HepG2 (cell line): ENCODE measurements at regions not wholly inside any gene's neighbourhood (a gene's known extent, or its start where the extent isn't known, plus 50 kb on each side); places are given as distances from the start of the nearest gene placed in this dataset.

Experiments used
- ATAC-seq: fragments of 200-7000 bp; cut with Tn5 transposase; 3 replicates; pipeline ENCODE4 v1.9.1; 2020; ENCODE audit warnings: mild to moderate bottlenecking, moderate library complexity
- BruUV-seq: library from RNA; stranded (reverse); fragments of 400-500 nt; replicated peaks from 2 replicates; lab custom pipeline; 2021; lab: Mats Ljungman, UMichigan
- CTCF ChIA-PET: fragments of 300-600 bp; formaldehyde crosslinking; extraction: SDS; loops from one replicate; lab custom pipeline; 2021; ENCODE audit warnings: low total read pairs, inconsistent platforms, low intra/inter-chr PET ratio; lab: Yijun Ruan, JAX
- POLR2A ChIA-PET: fragments of 350-600 bp; sonication (Branson Sonifier 250); formaldehyde crosslinking; loops from one replicate; lab custom pipeline; 2020; ENCODE audit warnings: antibody characterized with exemption, inconsistent platforms; lab: Yijun Ruan, JAX
- DNase-seq: peaks from one replicate; pipeline ENCODE4 v3.0.0-alpha.2; 2015; ENCODE audit warnings: low spot score
- FAIRE-seq: peaks from 3 replicates; lab custom pipeline; 2011; peaks lifted over from hg19 to GRCh38; lab: Jason Lieb, UNC
- H2AFZ ChIP-seq: one replicate; pipeline ENCODE4 v1.6.1; 2011; ENCODE audit warnings: low read length, inconsistent platforms
- H3K27ac ChIP-seq: fragments of 300-600 bp; 3 replicates; pipeline ENCODE4 v1.8.0; 2011; ENCODE audit warnings: mixed run types, mild to moderate bottlenecking, mixed read lengths, low read length, inconsistent platforms; ENCODE audit not compliant: insufficient read depth; ENCODE audit errors: extremely low read length
- H3K27me3 ChIP-seq, 2 experiments: fragments of 200-600 bp in 1 of 2; 2 replicates in 1 of 2; 3 replicates in 1 of 2; pipeline versions ENCODE4 v1.6.0 to v1.8.0; 2011; ENCODE audit warnings: low read length in 2 of 2, mild to moderate bottlenecking in 2 of 2, moderate library complexity in 2 of 2, inconsistent platforms in 1 of 2; ENCODE audit not compliant: insufficient read depth in 2 of 2, control insufficient read depth in 1 of 2
- H3K36me3 ChIP-seq, 2 experiments: fragments of 200-600 bp in 1 of 2; replicated peaks in 1 of 2; 2 replicates in 1 of 2; 3 replicates in 1 of 2; pipeline versions ENCODE4 v1.5.1 to v1.8.0; 2011; ENCODE audit warnings: low read length in 2 of 2, inconsistent platforms in 1 of 2; ENCODE audit not compliant: insufficient read depth in 2 of 2, control insufficient read depth in 1 of 2
- H3K4me1 ChIP-seq: 2 replicates; pipeline ENCODE4 v1.5.1; 2012; ENCODE audit warnings: low read length, inconsistent platforms; ENCODE audit not compliant: insufficient read depth
- H3K4me2 ChIP-seq: 2 replicates; pipeline ENCODE4 v1.6.0; 2011; ENCODE audit warnings: low read depth, low read length, inconsistent platforms
- H3K4me3 ChIP-seq, 3 experiments: fragments of 200-600 bp in 1 of 3; sonication (generic), shearing (Covaris generic) in 1 of 3; replicated peaks in 1 of 3; 2 replicates each; pipeline ENCODE4 v1.5.1; 2011 to 2016; ENCODE audit warnings: low read length in 3 of 3, inconsistent platforms in 2 of 3, low read depth in 2 of 3, mild to moderate bottlenecking in 2 of 3, control low read depth in 1 of 3, mixed read lengths in 1 of 3; ENCODE audit not compliant: insufficient read depth in 1 of 3
- H3K79me2 ChIP-seq: one replicate; pipeline ENCODE4 v1.6.1; 2011; ENCODE audit warnings: low read length, inconsistent platforms; ENCODE audit not compliant: insufficient read depth
- H3K9ac ChIP-seq: 2 replicates; pipeline ENCODE4 v1.6.0; 2011; ENCODE audit warnings: mild to moderate bottlenecking, low read depth, low read length, inconsistent platforms; ENCODE audit not compliant: insufficient read depth
- H3K9me3 ChIP-seq: 2 replicates; pipeline ENCODE4 v1.5.1; 2012; ENCODE audit warnings: mild to moderate bottlenecking, low read length
- H4K20me1 ChIP-seq: 2 replicates; pipeline ENCODE4 v1.6.0; 2011; ENCODE audit warnings: inconsistent platforms, mild to moderate bottlenecking, low read length, moderate library complexity; ENCODE audit not compliant: insufficient read depth
- CBX5 ChIP-seq: sonication (generic); formaldehyde crosslinking; IDR thresholded peaks from 2 replicates; pipeline ENCODE4 v1.4.0; 2020; ENCODE audit warnings: missing genetic modification reagents, borderline replicate concordance
- NFE2L1 ChIP-seq: sonication (generic); formaldehyde crosslinking; IDR thresholded peaks from 2 replicates; pipeline ENCODE4 v1.4.0; 2020; ENCODE audit warnings: missing genetic modification reagents, mild to moderate bottlenecking, borderline replicate concordance
- PLSCR1 ChIP-seq: sonication (generic); formaldehyde crosslinking; IDR thresholded peaks from 2 replicates; pipeline ENCODE4 v1.5.0; 2020; ENCODE audit warnings: missing genetic modification reagents, mild to moderate bottlenecking, borderline replicate concordance
- REXO4 ChIP-seq: sonication (generic); formaldehyde crosslinking; IDR thresholded peaks from 2 replicates; pipeline ENCODE4 v1.8.0; 2022; ENCODE audit warnings: missing genetic modification reagents, mild to moderate bottlenecking, borderline replicate concordance
- SETDB1 ChIP-seq: sonication (generic); formaldehyde crosslinking; IDR thresholded peaks from 2 replicates; pipeline ENCODE4 v1.5.1; 2020; ENCODE audit warnings: missing genetic modification reagents, mild to moderate bottlenecking, borderline replicate concordance
- TBL1XR1 ChIP-seq: fragments of 150-350 bp; IDR thresholded peaks from 2 replicates; pipeline ENCODE4 v1.6.1; 2014; ENCODE audit warnings: borderline replicate concordance, low read length; ENCODE audit not compliant: partially characterized antibody
- TOPORS ChIP-seq: sonication (generic); formaldehyde crosslinking; IDR thresholded peaks from 2 replicates; pipeline ENCODE4 v1.8.0; 2023; ENCODE audit warnings: mild to moderate bottlenecking, missing genetic modification reagents
- ZFP36L1 ChIP-seq: sonication (generic); formaldehyde crosslinking; IDR thresholded peaks from 2 replicates; pipeline ENCODE4 v1.8.0; 2022; ENCODE audit warnings: mild to moderate bottlenecking, missing genetic modification reagents, moderate library complexity
- WGBS: methylation state at CpG from one replicate; pipeline ENCODE4 v1.1.6; 2017; ENCODE audit warnings: low lambda C conversion rate; 5-methylcytosine and 5-hydroxymethylcytosine counted together
- in situ Hi-C: cut with HindIII; loops from 2 replicates; pipeline ENCODE4 v1.10.0; 2017; ENCODE audit warnings: low pct_unique_long_range_greater_than_20kb; ENCODE audit not compliant: extremely low pct_ligation_motif_present
- intact Hi-C: fragments of 100-400 bp; cut with micrococcal nuclease; formaldehyde crosslinking; loops from one replicate; pipeline ENCODE4 v1.10.0; 2022; ENCODE audit not compliant: unreplicated experiment
- TF ChIP-seq, protein P1 (sequence below): sonication (generic); formaldehyde crosslinking; IDR thresholded peaks from 2 replicates; pipeline ENCODE4 v1.5.0; 2020; ENCODE audit warnings: missing genetic modification reagents
- TF ChIP-seq, protein P2 (sequence below), 2 experiments: sonication (generic) in 1 of 2; formaldehyde crosslinking in 1 of 2; IDR thresholded peaks; 2 replicates each; pipeline versions ENCODE4 v1.5.1 to v1.6.1; 2011 to 2020; ENCODE audit warnings: borderline replicate concordance in 1 of 2, low read depth in 1 of 2, low read length in 1 of 2, mild to moderate bottlenecking in 1 of 2, missing genetic modification reagents in 1 of 2, moderate library complexity in 1 of 2

GRCh38 chr4:4726051-4726450 is 133.4 kb upstream of the MSX1 start:
- no TSS peak for BruUV-seq
- Histone ChIP-seq H3K36me3 (no peaks in the 10 kb centered on the region), H3K79me2 (no peaks in the 10 kb centered on the region), H3K4me2 (no peak overlapping the region), H3K9ac (no peak overlapping the region), H3K9me3 (peaks cover 40% of the 10 kb centered on the region), H3K27ac (no peak overlapping the region), H4K20me1 (no peaks in the 10 kb centered on the region), H3K4me1 (no peaks in the 10 kb centered on the region), H3K27me3 (no peaks in the 10 kb centered on the region), H3K4me3 (no peak overlapping the region), H2AFZ (no peak overlapping the region)
- DNase-seq (no peak), FAIRE-seq (no peak), ATAC-seq (no peak)
- ChIA-PET POLR2A (no interaction called here), CTCF (no interaction called here)
- TF ChIP-seq PLSCR1 (no peak), TBL1XR1 (no peak), SETDB1 (CRISPR knock-in tag) (peak; percentile 87; the same call in 1 of the 2 replicates), REXO4 (CRISPR knock-in tag) (no peak), NFE2L1 (CRISPR knock-in tag) (no peak), ZFP36L1 (no peak), CBX5 (0 out of 2 replicates have a peak, but pooled peaks have one; percentile 25), TOPORS (CRISPR knock-in tag) (0 out of 2 replicates have a peak, but pooled peaks have one; percentile 29)
- TF ChIP-seq, protein P1, sequence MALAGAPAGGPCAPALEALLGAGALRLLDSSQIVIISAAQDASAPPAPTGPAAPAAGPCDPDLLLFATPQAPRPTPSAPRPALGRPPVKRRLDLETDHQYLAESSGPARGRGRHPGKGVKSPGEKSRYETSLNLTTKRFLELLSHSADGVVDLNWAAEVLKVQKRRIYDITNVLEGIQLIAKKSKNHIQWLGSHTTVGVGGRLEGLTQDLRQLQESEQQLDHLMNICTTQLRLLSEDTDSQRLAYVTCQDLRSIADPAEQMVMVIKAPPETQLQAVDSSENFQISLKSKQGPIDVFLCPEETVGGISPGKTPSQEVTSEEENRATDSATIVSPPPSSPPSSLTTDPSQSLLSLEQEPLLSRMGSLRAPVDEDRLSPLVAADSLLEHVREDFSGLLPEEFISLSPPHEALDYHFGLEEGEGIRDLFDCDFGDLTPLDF = no peak
- TF ChIP-seq, protein P2, sequence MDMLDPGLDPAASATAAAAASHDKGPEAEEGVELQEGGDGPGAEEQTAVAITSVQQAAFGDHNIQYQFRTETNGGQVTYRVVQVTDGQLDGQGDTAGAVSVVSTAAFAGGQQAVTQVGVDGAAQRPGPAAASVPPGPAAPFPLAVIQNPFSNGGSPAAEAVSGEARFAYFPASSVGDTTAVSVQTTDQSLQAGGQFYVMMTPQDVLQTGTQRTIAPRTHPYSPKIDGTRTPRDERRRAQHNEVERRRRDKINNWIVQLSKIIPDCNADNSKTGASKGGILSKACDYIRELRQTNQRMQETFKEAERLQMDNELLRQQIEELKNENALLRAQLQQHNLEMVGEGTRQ (IDR thresholded peaks at IDR 0.05; ENCODE audit: low read depth, low read length) = no peak
- TF ChIP-seq, protein P2 (CRISPR knock-in tag; IDR thresholded peaks at IDR 0.05; ENCODE audit: borderline replicate concordance) = no peak
- intact Hi-C loops = no loop called here
- WGBS = 49% methylated on average over 2 of the region's 2 CpGs
- in situ Hi-C loops = no loop called here
